Stimulated activated CD4-positive, alpha-beta T cell treated with anti-CD3 and anti-CD28 coated beads, Interleukin-15, amount 100 ng/mL, for 24 hours (primary cell): ENCODE measurements at regions not wholly inside any gene's neighbourhood (a gene's known extent, or its start where the extent isn't known, plus 50 kb on each side); places are given as distances from the start of the nearest gene placed in this dataset.
"Not testable (repeated sequence)": the region's sequence is repeated elsewhere in the genome, so short reads cannot be mapped to it uniquely, and the experiment has no call there.

ENCODE experiments used
- DNase-seq: peaks from one replicate; pipeline ENCODE4 v3.0.0-alpha.2; 2020

GRCh38 chr2:142315346-142315745 is 184.5 kb upstream of the LRP1B start:
- no peak for DNase-seq

DNA sequence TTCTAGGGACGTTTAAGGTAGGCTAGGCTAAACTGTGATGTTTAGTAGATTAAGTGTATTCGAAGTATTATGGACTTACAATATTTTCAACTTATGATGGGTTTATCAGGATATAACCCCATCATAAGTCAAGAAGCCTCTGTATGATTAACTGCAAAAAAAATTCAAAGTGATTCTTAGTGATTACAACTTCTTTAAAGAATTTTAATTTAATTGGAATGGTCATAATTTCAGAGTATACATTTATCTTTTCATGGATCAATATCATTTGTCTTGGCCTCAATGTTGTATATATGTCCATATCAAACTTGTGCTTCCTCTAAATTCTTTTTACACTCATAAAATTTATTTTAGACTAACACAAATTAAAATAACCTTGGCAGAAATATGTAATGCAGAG is 183.3 kb upstream of the LRP1B start:
- no peak for DNase-seq

- DNase-seq = no peak
Observed at GRCh38 chr2:142310530-142310929, 179.7 kb upstream of the LRP1B start.

DNA sequence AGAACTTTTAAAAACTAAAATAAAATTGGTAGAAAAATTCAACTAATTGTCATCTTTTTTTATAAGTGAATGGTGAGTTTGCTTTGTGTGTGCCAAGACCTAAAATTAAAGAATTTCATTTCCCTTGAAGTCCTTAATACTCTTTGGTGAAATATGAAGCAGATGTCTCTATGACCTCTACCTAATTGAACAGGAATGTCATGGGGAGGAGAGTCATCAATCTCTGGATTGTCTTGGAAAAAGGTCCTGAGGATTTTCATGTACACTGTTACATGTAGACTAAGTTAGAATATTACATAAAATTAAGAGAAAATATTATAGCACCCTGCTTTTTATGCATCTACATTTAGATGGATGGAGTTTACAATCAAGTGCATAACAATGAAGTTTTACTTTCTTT is 177.9 kb upstream of the LRP1B start:
- no peak for DNase-seq

DNA sequence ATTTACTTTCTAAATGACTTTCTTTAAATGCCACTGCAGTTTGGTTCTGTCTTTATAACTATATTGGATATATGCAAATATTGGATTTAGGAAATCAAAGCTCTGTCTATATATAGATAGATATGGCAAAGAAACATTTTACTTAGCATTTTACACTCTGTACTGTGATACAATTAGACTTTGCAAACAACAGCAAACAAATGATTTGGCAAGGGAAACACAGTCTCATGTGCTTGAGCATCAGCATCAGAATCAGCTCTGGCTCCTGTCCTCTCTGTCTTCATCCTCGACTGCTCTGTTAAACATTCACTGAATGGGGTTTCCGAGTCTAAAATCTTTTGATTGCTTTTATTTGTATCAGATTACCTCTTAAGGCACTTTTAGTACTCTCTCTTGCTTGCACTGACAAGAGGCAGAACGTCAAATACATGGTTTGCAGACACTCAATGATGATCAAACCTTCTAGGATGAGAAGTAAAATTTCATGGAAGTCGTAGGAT is 176.8 kb upstream of the LRP1B start:
- DNase-seq = no peak

DNA sequence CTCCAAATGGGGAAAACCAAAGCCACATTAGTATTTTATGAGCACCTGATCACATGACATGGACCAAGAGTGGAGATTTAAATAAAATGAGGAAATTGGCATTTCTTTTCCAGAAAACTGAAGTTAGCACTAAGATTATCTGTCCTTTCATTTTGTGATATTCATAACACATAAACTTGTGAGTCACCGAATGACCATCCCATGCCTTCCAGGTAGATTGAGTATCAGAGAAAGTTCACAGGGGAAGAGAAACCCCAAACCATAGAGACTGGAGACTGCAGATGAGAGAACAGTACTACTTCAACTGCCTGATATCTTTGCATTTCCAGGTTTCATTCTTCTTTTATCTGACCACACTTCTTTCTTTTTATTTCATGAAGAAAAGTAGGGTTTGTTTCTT is 176.3 kb upstream of the LRP1B start:
- DNase-seq = no peak

DNA sequence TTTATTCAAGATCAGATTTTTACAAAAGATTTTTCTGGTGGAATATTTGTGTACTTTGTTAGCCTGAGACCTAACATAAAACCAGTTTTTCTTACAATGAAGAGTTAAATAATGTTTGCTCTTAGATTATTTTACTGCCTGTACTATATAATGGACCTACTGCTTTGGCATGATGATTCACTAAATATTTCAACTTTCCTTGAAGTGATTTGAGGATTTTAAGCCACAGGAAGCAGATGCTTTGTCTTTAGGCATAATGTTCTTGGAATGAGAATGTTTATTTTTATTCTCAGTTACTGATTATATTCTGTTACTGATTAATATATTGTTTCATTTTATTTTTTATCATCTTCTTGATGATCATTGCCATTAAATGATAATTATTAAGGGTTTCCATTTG is 175.3 kb upstream of the LRP1B start:
- no peak for DNase-seq

DNA sequence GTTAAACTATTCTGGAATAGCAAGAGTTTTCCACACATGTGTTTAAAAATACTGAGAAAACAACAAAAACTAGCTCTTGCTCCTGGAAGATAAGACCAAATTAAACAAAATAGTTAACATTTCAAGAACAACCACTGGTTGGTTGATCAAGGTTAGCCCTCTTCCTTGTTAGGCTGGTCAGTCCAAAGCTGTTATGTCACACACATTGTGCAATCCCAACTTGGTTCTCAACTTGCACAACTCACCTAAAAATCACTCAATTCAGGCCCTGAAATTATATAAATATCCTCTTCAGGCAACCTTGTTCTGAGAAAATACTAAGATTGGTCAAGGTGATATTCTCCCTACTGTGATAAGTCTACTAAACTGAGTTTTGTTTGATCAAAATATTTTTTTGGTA is 169.7 kb upstream of the LRP1B start:
- no peak for DNase-seq

- no peak for DNase-seq
Observed at GRCh38 chr2:142299021-142299420, 168.2 kb upstream of the LRP1B start.

GRCh38 chr2:142294225-142294624 is 163.4 kb upstream of the LRP1B start:
- DNase-seq = no peak

DNA sequence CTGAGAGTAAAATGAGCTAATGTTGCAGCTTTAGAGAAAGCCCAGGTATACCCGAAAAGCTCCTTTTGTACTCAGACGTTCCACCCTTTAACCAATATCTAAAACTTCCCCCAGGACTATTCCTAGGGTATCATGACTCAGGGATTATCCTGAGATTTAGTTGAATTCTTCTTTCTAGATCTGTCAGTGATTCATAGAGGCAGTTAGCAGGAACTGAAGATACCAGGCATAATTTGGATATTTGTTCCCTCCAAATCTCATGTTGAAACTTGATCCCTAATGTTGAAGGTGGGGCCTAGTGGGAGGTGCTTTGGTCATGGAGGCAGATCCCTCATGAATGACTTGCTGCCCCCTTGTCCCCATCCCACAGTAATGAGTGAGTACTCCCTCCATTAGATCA is 161.2 kb upstream of the LRP1B start:
- no peak for DNase-seq

DNA sequence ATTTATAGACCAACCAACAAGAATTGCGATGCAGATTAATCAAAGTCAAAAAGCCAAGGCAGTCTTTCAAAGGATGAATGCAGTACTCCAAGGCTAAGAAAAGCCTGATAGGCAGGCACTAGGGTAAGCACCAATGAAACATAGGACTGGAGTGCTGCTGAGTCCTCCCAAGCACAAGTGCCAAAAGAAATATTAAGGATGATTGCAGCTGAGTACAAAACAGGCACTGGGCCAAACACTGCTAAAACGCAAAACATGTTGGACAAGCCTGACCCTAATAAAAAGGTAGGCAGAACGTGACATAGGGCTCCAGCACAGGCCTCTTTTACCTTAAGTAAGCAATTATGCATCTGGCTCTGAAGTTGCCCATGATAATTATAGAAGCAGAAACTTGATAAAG is 160.1 kb upstream of the LRP1B start:
- DNase-seq = no peak

GRCh38 chr2:142286618-142287017 is 155.8 kb upstream of the LRP1B start:
- DNase-seq = no peak

GRCh38 chr2:142285480-142285879 is 154.7 kb upstream of the LRP1B start:
- no peak for DNase-seq

DNA sequence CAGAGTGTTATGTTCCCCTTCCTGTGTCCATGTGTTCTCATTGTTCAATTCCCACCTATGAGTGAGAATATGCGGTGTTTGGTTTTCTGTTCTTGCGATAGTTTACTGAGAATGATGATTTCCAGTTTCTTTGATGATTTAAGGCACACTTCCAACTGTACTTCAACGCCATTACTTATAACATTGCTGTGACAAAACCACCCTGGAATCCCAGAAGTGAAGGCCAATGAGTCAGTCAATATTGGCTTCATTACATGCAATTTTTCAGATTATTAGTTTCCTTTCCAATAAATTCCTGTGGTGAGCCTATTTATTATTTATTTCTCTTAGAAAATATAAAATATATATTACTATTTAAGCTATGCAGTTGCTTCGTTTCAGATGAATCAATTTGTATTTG is 153.5 kb upstream of the LRP1B start:
- DNase-seq = not testable (repeated sequence)

- no peak for DNase-seq
Observed at GRCh38 chr2:142280831-142281230, 150.0 kb upstream of the LRP1B start.

DNA sequence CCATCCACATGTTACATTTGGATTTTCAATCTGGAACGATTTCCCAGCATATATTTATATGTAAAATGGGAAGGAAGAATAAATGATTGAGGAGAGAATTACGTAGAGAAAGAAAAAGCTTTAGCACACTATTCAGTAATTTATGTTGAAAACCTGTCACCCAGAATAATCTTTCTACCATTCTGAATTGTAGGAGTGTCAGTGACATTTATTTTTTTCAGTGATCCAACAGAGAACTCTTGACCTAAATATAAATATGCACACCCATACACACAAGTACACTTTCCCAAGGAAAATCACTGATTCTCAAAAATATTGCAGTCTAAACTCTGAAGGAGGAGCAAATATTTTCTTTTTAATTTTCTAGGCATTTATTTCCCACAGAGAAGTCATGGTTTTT is 140.2 kb upstream of the LRP1B start:
- no peak for DNase-seq

DNA sequence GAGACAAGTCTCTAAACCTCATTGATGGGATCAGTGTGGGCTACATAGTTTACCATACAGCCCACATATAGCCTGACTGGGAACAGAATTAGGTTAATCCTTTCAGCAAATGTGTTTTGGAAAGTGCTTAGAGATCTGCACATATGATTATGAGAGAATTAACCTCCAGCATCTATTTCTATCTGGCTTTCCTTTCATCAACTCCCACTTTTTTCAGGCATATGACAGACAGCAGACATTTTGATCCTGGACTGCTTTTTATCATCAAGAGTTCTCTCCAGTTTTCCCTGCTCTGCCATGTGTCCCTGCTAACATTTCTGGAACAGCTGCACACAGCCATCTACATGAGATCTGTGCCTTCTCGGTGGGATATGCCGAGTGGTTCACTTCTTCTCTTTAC is 139.5 kb upstream of the LRP1B start:
- no peak for DNase-seq

DNA sequence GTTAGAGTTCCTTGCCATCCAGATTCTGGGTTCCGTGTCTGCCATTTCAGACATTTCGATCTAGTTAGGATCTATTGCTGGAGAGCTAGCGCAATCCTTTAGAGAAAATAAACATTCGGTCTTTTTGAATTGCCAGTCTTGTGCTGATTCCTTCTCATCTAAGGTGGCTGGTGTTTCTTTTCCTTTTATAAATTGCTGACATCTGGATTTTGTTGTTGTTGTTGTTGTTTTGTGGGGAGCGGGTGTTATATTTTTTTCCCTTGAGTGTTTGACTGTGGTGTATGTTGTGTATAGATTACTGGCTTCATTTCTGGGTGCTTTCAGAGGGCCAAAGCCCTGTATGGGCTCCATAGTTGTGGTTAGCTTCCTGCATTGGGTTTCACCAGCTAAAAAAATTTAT is 128.5 kb upstream of the LRP1B start:
- DNase-seq = no peak

GRCh38 chr2:142254031-142254430 is 123.2 kb upstream of the LRP1B start:
- no peak for DNase-seq

- DNase-seq = no peak
Observed at GRCh38 chr2:142241016-142241415, 110.2 kb upstream of the LRP1B start.

- no peak for DNase-seq
Observed at GRCh38 chr2:142236181-142236580, 105.4 kb upstream of the LRP1B start.

- no peak for DNase-seq
Observed at GRCh38 chr2:142234741-142235140, 103.9 kb upstream of the LRP1B start.

DNA sequence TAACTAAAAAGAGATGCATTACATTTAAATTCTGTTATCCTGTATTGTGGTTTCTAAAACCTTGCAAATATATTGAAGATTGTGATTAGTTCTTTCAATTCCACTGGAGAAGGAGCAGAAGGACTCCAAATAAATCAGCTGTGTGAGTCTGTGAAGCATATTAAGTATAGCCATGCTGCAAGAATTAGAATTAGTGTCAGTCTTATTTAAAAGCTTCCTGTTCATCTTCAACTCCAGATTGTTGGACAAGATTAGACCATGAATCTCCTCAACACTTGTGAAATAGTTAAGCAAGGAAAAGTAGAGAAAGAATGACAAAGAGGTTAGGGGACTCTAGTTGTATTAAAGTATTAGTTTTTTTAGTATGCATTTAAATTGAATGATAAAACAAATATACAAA is 92.5 kb upstream of the LRP1B start:
- no peak for DNase-seq

- DNase-seq = no peak
Observed at GRCh38 chr2:142222715-142223114, 91.9 kb upstream of the LRP1B start.

- no peak for DNase-seq
Observed at GRCh38 chr2:142220901-142221300, 90.1 kb upstream of the LRP1B start.
